ENCODE measurements at regions not wholly inside any gene's neighbourhood (a gene's known extent, or its start where the extent isn't known, plus 50 kb on each side); places are given as distances from the start of the nearest gene placed in this dataset.
"Not testable (repeated sequence)": the region's sequence is repeated elsewhere in the genome, so short reads cannot be mapped to it uniquely, and the experiment has no call there.

DNA sequence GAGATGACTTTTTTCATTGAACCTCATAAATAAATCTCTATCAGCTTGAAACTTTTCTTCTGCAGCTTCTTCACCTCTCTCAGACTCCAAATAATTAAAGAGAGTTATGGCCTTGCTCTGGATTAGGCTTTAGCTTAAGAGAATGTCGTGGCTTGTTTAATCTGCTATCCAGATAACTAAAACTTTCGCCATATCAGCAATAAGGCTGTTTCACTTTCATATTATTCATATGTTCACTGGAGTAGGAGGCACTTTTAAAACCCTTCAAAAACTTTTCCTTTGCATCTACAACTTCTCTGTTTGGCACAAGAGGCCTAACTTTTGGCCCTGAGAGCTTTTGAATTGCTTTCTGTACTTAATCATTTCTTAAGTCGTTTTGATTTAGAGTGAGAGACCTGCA lies 386.9 kb upstream of the FAM174A start:
- no peak for DNase-seq (ENCODE audit: low spot score)
- Mint-ChIP-seq H3K4me3 (no peak overlapping the region), H3K4me1 (ENCODE audit: low read depth) (no peaks in the 10 kb centered on the region), H3K27me3 (ENCODE audit: insufficient read depth) (no peaks in the 10 kb centered on the region), H3K27ac (no peak overlapping the region), H3K36me3 (ENCODE audit: low read depth) (no peaks in the 10 kb centered on the region), H3K9me3 (no peaks in the 10 kb centered on the region)
- intact Hi-C loops (cut with micrococcal nuclease), result no loop called here

DNA sequence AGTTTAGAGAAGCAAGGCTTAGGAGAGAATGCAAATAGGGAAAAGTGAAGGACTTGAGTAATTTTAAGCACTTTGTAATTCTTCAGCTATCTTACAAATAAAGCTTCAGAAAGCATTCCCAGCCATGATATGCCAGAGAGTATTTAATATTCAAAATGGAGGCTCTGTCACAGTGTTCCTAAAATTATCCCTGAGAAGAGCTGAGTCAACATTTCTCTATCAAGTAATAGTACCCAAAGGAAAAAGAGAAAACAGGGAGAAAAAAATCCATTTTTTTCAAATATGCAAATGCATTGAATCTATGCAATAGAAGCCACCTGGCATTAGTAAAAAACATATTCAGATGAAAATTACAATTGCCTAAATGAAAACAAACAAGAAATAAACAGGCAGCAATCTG lies 392.6 kb upstream of the FAM174A start:
- Mint-ChIP-seq H3K9me3 (no peaks in the 10 kb centered on the region), H3K4me1 (ENCODE audit: low read depth) (no peaks in the 10 kb centered on the region), H3K36me3 (ENCODE audit: low read depth) (no peaks in the 10 kb centered on the region), H3K27ac (no peak overlapping the region), H3K27me3 (ENCODE audit: insufficient read depth) (no peaks in the 10 kb centered on the region), H3K4me3 (no peak overlapping the region)
- DNase-seq (ENCODE audit: low spot score), result no peak
- intact Hi-C loops (cut with micrococcal nuclease), result no loop called here

DNA sequence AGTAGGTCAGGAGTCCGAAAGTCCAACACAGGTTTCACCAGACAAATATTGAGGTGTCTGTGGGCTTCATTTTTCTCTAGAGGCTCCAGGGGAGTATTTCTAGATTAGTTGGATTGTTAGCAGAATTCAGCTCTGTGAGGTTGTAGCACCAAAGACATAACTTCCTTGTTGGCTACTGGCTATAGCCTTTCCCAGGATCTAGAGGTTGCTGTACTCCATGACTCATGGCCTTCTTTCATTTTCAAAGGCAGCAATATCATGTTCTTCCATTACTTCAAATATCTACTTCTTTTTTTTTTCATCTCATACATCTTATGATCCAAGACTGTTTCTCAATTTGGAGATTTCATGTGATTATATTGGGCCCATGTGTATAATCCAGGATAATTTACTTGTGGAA lies 404.0 kb upstream of the FAM174A start:
- H3K36me3 Mint-ChIP-seq (ENCODE audit: low read depth), result no peaks in the 10 kb centered on the region
- no peak overlapping the region for H3K27ac Mint-ChIP-seq
- intact Hi-C loops (cut with micrococcal nuclease), result no loop called here
- no peaks in the 10 kb centered on the region for H3K27me3 Mint-ChIP-seq (ENCODE audit: insufficient read depth)
- H3K9me3 Mint-ChIP-seq, result no peaks in the 10 kb centered on the region
- H3K4me3 Mint-ChIP-seq, result no peak overlapping the region
- H3K4me1 Mint-ChIP-seq (ENCODE audit: low read depth), result no peaks in the 10 kb centered on the region
- DNase-seq (ENCODE audit: low spot score), result no peak

DNA sequence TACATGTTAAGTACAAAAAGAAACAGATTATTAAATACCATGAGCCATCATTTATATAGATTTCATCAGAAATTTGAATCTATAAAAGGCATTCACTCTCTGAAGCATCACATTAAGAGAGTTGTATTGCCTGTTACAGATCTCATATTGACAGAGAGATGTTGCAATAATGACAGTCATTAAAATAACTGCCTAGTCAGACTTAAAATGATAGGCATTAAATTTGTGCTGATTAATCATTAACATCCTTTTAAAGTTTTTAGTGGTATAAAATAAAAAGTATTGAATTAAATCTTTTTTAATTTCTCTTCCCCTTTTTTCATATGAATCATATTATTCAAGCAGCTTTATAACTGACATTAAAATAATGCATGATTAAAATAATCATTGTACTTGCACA lies 404.9 kb upstream of the FAM174A start:
- Mint-ChIP-seq H3K9me3 (no peaks in the 10 kb centered on the region), H3K36me3 (ENCODE audit: low read depth) (no peaks in the 10 kb centered on the region), H3K27me3 (ENCODE audit: insufficient read depth) (no peaks in the 10 kb centered on the region), H3K4me3 (no peak overlapping the region), H3K4me1 (ENCODE audit: low read depth) (no peaks in the 10 kb centered on the region), H3K27ac (no peak overlapping the region)
- intact Hi-C loops (cut with micrococcal nuclease), result no loop called here
- DNase-seq (ENCODE audit: low spot score), result no peak

DNA sequence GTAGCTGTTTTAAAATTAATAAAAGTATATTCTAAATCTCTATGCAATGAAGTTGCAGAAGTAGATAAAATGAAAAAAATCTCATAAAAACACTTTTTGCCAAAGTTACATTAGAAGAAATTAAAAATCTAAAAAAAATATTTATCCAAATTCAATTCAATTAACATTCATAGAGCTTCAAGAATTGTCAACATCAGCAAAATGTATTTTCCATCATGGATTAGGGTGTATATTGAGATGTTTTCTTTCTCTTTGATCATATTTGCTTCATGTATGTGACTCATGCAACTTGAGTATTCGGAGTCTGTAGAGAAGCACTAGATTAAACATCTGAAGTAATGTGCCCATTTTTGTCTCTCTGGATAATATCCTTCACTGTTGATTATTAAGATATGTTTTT lies 415.3 kb upstream of the FAM174A start:
- H3K36me3 Mint-ChIP-seq (ENCODE audit: low read depth), result no peaks in the 10 kb centered on the region
- no peak overlapping the region for H3K4me3 Mint-ChIP-seq
- intact Hi-C loops (cut with micrococcal nuclease), result no loop called here
- H3K27ac Mint-ChIP-seq, result no peak overlapping the region
- no peaks in the 10 kb centered on the region for H3K27me3 Mint-ChIP-seq (ENCODE audit: insufficient read depth)
- no peak for DNase-seq (ENCODE audit: low spot score)
- no peaks in the 10 kb centered on the region for H3K4me1 Mint-ChIP-seq (ENCODE audit: low read depth)
- H3K9me3 Mint-ChIP-seq, result no peaks in the 10 kb centered on the region

DNA sequence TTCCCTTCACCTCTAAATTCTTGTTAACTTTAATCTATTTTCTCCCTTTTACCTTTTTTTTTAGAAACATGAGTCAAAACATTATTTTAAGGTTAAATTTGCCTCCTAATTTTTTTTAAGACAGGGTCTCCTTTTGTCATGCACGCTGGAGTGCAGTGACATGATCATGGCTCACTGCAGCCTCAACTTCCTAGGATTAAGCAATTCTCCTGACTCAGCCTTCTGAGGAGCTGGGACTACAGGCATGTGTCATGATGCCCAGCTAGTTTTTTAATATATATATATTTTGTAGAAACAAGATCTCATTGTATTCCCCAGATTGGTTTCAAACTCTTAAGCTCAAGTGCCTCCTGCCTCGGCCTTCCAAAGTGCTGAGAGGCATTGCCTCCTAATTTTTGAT lies 424.7 kb upstream of the FAM174A start:
- intact Hi-C loops (cut with micrococcal nuclease), result no loop called here
- peaks cover 18% of the 10 kb centered on the region for H3K9me3 Mint-ChIP-seq
- H3K27ac Mint-ChIP-seq, result no peak overlapping the region
- no peak for DNase-seq (ENCODE audit: low spot score)
- no peak overlapping the region for H3K4me3 Mint-ChIP-seq
- no peaks in the 10 kb centered on the region for H3K36me3 Mint-ChIP-seq (ENCODE audit: low read depth)
- H3K27me3 Mint-ChIP-seq (ENCODE audit: insufficient read depth), result no peaks in the 10 kb centered on the region
- no peaks in the 10 kb centered on the region for H3K4me1 Mint-ChIP-seq (ENCODE audit: low read depth)

DNA sequence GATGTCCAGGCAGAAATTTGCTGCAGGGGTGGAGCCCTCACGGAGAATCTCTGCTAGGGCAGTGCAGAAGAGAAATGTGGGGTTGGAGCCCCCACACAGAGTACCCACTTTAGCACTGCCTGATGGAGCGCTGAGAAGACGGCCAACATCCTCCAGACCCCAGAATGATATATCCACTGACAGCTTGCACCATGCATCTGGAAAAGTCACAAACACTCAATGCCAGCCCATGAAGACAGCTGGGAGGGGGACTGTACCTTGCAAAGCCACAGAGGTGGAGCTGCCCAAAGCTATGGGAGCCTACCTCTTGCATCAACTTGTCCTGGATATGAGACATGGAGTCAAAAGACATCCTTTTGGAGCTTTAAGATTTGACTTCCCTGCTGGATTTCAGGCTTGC lies 426.3 kb upstream of the FAM174A start:
- Mint-ChIP-seq H3K4me3 (no peak overlapping the region), H3K27me3 (ENCODE audit: insufficient read depth) (no peaks in the 10 kb centered on the region), H3K36me3 (ENCODE audit: low read depth) (no peaks in the 10 kb centered on the region), H3K27ac (no peak overlapping the region), H3K4me1 (ENCODE audit: low read depth) (no peaks in the 10 kb centered on the region), H3K9me3 (peaks cover 18% of the 10 kb centered on the region)
- intact Hi-C loops (cut with micrococcal nuclease), result no loop called here
- no peak for DNase-seq (ENCODE audit: low spot score)

DNA sequence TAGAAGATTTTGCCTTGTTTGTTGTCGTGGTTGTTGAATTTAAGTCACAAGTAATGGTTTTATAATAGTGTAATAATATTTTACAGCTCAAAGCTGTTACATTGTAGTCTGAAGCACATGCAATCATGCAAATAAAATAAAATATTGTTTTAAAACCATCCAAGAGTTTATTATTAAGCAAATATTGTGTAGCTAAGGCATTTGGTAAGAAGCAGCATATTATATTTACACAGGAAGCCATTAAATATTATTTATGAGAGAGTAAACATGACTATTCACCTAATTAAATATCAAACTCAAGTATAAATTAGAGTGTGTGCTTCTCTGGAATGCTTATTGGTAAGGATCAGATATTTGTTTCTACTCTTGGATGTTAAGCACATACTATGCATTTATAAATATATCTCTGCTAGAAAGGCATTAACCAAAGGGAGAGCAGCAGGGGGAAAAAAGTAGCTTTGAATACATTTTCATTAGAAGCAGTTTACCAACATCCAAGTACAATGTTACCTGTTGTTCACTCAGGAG lies 431.5 kb upstream of the FAM174A start:
- DNase-seq (ENCODE audit: low spot score); H3K27me3 Mint-ChIP-seq (ENCODE audit: insufficient read depth); H3K4me3 Mint-ChIP-seq; H3K4me1 Mint-ChIP-seq (ENCODE audit: low read depth); H3K36me3 Mint-ChIP-seq (ENCODE audit: low read depth); H3K9me3 Mint-ChIP-seq; intact Hi-C loops (cut with micrococcal nuclease); H3K27ac Mint-ChIP-seq: not testable (repeated sequence)

DNA sequence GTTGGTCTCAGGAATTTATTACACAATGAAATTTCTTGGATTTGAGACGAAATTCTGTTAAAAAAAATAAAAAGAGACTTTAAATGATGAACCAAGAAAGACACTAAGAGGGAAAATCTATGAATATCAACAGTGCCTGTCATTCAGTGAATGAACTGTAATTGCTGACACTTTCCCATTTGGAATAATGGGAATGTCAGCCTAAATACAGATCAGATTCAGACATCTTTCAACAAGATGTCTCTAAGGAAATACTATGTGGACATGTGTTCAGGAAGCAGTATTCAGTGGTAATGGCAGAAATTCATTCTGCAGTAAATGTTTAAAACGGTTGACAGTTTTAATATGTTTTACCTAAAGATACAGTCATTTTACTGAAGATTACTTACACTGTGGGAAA lies 433.7 kb upstream of the FAM174A start:
- DNase-seq (ENCODE audit: low spot score); intact Hi-C loops (cut with micrococcal nuclease); H3K4me3 Mint-ChIP-seq; H3K9me3 Mint-ChIP-seq; H3K4me1 Mint-ChIP-seq (ENCODE audit: low read depth); H3K36me3 Mint-ChIP-seq (ENCODE audit: low read depth); H3K27ac Mint-ChIP-seq; H3K27me3 Mint-ChIP-seq (ENCODE audit: insufficient read depth): not testable (repeated sequence)

DNA sequence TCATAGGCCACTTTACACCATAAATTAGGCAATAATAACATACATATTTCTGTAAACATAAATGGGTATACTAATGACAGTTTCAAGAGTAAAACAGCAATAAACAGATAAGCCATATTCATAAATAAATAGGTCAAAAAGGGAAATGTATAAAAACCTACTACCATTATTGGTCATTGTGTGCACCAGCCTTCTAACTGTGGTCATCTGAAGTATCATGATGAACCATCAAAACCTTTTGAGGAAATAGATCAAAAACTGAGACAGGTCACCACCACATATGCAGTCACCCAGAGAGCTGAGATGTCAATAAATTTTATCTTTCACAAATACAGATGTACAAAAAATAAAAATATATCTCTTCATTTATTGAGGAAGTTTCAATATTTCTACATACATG lies 438.8 kb upstream of the FAM174A start:
- H3K4me3 Mint-ChIP-seq, result not testable (repeated sequence)

DNA sequence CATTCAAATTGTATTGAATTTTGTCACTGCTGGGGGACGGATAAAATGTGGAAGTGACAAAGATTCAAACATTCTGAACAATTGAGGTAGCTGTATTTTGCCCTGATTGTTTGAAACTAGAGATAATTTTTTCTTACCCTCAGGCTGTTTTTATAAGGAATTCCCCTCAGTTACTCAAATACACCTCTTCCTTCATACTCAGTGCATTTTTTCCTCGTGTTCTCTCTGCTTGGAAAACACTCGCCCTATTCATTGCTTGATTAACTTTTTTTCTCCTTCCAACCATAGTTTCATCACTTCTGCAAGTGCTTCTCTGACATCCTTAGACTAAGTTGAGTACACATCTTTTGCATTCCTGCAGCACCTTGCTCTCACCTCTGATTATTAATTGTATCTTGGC lies 454.5 kb upstream of the FAM174A start:
- H3K4me3 Mint-ChIP-seq; H3K9me3 Mint-ChIP-seq; intact Hi-C loops (cut with micrococcal nuclease); H3K36me3 Mint-ChIP-seq (ENCODE audit: low read depth); H3K4me1 Mint-ChIP-seq (ENCODE audit: low read depth); H3K27me3 Mint-ChIP-seq (ENCODE audit: insufficient read depth); H3K27ac Mint-ChIP-seq; DNase-seq (ENCODE audit: low spot score): not testable (repeated sequence)

More for the DNA sequence above, 438.8 kb upstream of the FAM174A start:
- H3K36me3 Mint-ChIP-seq (ENCODE audit: low read depth); H3K4me1 Mint-ChIP-seq (ENCODE audit: low read depth); H3K27me3 Mint-ChIP-seq (ENCODE audit: insufficient read depth); H3K27ac Mint-ChIP-seq; DNase-seq (ENCODE audit: low spot score); H3K9me3 Mint-ChIP-seq; intact Hi-C loops (cut with micrococcal nuclease): not testable (repeated sequence)

DNA sequence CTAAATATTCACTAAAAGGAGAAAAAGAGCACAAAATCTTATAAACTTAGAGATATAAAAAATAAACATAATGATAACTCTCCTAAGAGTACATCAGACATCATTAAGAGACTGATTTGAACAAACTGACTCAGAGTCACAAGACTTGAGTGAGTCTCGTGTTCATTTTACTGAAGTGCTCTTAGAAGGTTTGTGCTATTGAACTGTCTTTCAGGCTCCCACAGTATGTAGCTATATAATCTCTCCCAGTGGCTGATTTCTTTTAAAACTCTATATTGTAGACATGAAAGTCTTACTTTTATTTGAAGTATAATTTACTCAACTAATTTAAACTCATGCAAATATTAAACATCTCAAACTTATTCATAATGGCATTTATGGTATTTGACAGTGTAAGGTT lies 456.0 kb upstream of the FAM174A start:
- H3K36me3 Mint-ChIP-seq (ENCODE audit: low read depth); intact Hi-C loops (cut with micrococcal nuclease); H3K4me1 Mint-ChIP-seq (ENCODE audit: low read depth); H3K4me3 Mint-ChIP-seq; H3K27me3 Mint-ChIP-seq (ENCODE audit: insufficient read depth); DNase-seq (ENCODE audit: low spot score); H3K27ac Mint-ChIP-seq; H3K9me3 Mint-ChIP-seq: not testable (repeated sequence)

DNA sequence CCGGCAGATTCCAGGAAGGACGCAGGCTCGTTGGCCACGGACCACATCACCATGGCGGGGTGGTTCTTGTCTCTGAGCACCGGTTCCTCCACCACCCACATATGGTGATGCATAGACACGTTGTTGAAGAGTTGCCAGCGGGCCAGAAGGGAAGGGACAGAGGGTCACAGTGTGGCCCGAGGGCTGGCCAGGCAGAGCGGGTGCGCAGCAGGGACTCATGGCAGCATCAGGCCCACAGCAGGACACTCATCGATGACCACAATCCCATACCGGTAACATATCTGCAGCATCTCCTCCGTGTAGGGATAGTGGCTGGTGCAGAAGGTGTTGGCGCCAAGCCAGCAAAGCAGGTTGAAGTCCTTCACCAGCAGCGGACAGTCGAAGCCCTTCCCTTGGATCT lies 469.2 kb upstream of the FAM174A start:
- H3K27me3 Mint-ChIP-seq (ENCODE audit: insufficient read depth); intact Hi-C loops (cut with micrococcal nuclease); DNase-seq (ENCODE audit: low spot score); H3K27ac Mint-ChIP-seq; H3K36me3 Mint-ChIP-seq (ENCODE audit: low read depth); H3K4me3 Mint-ChIP-seq; H3K9me3 Mint-ChIP-seq; H3K4me1 Mint-ChIP-seq (ENCODE audit: low read depth): not testable (repeated sequence)

DNA sequence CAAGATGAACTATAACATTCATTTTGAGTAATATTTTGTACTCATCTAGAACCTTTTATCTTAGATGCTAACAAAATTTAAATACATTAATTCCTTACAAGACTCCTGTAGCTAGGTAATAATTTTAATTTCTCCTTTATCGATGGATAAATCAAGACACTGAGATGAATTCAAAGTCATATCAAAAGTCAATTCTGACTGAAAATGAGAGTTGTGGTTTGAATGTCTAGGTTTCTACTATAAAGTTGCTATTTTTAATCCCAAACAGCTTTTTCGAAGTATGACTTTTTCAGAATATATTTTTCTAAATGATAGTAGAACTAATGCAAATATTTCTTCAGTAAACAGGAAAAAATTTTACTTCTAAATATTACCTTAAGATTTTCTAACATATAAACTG lies 491.7 kb upstream of the FAM174A start:
- Mint-ChIP-seq H3K36me3 (ENCODE audit: low read depth) (no peaks in the 10 kb centered on the region), H3K27ac (no peak overlapping the region), H3K4me1 (ENCODE audit: low read depth) (no peaks in the 10 kb centered on the region), H3K9me3 (no peaks in the 10 kb centered on the region), H3K4me3 (no peak overlapping the region), H3K27me3 (ENCODE audit: insufficient read depth) (no peaks in the 10 kb centered on the region)
- DNase-seq (ENCODE audit: low spot score), result no peak
- intact Hi-C loops (cut with micrococcal nuclease), result no loop called here

All from activated T-helper 1 cell treated with anti-CD3 and anti-CD28 coated beads, Interleukin-12 subunit alpha, Interleukin-12 subunit beta, Interleukin-2, Interleukin-4 antibody, amounts not matched to agents 30 ng/mL and 10 ng/mL and 1 ng/mL, durations not matched to agents 14 hours and 24 hours and 36 hours (primary cell).